ENCODE measurements at regions not wholly inside any gene's neighbourhood (a gene's known extent, or its start where the extent isn't known, plus 50 kb on each side); places are given as distances from the start of the nearest gene placed in this dataset.

- Mint-ChIP-seq H3K27ac (ENCODE audit: unreplicated experiment) (no peak overlapping the region), H3K4me3 (ENCODE audit: low read depth, unreplicated experiment) (no peak overlapping the region), H3K4me1 (ENCODE audit: low read depth, unreplicated experiment) (no peaks in the 10 kb centered on the region), H3K9me3 (ENCODE audit: low read depth, unreplicated experiment) (peaks cover 12% of the 10 kb centered on the region), H3K36me3 (ENCODE audit: insufficient read depth, unreplicated experiment) (no peaks in the 10 kb centered on the region), H3K27me3 (ENCODE audit: unreplicated experiment) (peaks cover 62% of the 10 kb centered on the region)
- CTCF ChIA-PET = no interaction called here
- BruUV-seq (replicated peaks) = no TSS peak
- DNase-seq = no peak
- TF ChIP-seq CTCF (IDR thresholded peaks at IDR 0.05; ENCODE audit: unreplicated experiment) = no peak
- intact Hi-C loops (cut with micrococcal nuclease; ENCODE audit: unreplicated experiment) = no loop called here
These were observed 55.7 kb upstream of the BHLHE23 start for GRCh38 chr20:63062188-63063140.

- H3K9me3 Mint-ChIP-seq (ENCODE audit: low read depth, unreplicated experiment) = peaks cover 12% of the 10 kb centered on the region
- no peak overlapping the region for H3K4me3 Mint-ChIP-seq (ENCODE audit: low read depth, unreplicated experiment)
- DNase-seq = no peak
- TF ChIP-seq CTCF (IDR thresholded peaks at IDR 0.05; ENCODE audit: unreplicated experiment) = no peak
- CTCF ChIA-PET = no interaction called here
- intact Hi-C loops (cut with micrococcal nuclease; ENCODE audit: unreplicated experiment) = no loop called here
- no peak overlapping the region for H3K27ac Mint-ChIP-seq (ENCODE audit: unreplicated experiment)
- no peaks in the 10 kb centered on the region for H3K36me3 Mint-ChIP-seq (ENCODE audit: insufficient read depth, unreplicated experiment)
- peaks cover 55% of the 10 kb centered on the region for H3K27me3 Mint-ChIP-seq (ENCODE audit: unreplicated experiment)
- H3K4me1 Mint-ChIP-seq (ENCODE audit: low read depth, unreplicated experiment) = no peaks in the 10 kb centered on the region
- no TSS peak for BruUV-seq (replicated peaks)
These were observed 55.0 kb upstream of the BHLHE23 start for GRCh38 chr20:63061771-63062100.

GRCh38 chr20:63061051-63061770 lies 54.4 kb upstream of the BHLHE23 start:
- Mint-ChIP-seq H3K27ac (ENCODE audit: unreplicated experiment) (no peak overlapping the region), H3K27me3 (ENCODE audit: unreplicated experiment) (peaks cover 49% of the 10 kb centered on the region), H3K4me1 (ENCODE audit: low read depth, unreplicated experiment) (no peaks in the 10 kb centered on the region), H3K9me3 (ENCODE audit: low read depth, unreplicated experiment) (peaks cover 12% of the 10 kb centered on the region), H3K36me3 (ENCODE audit: insufficient read depth, unreplicated experiment) (no peaks in the 10 kb centered on the region), H3K4me3 (ENCODE audit: low read depth, unreplicated experiment) (no peak overlapping the region)
- DNase-seq = no peak
- intact Hi-C loops (cut with micrococcal nuclease; ENCODE audit: unreplicated experiment) = no loop called here
- no peak for TF ChIP-seq CTCF (IDR thresholded peaks at IDR 0.05; ENCODE audit: unreplicated experiment)
- no TSS peak for BruUV-seq (replicated peaks)
- CTCF ChIA-PET = no interaction called here

GRCh38 chr20:63060057-63060991 lies 53.6 kb upstream of the BHLHE23 start:
- Mint-ChIP-seq H3K27me3 (ENCODE audit: unreplicated experiment) (peaks cover 41% of the 10 kb centered on the region), H3K4me3 (ENCODE audit: low read depth, unreplicated experiment) (no peak overlapping the region), H3K9me3 (ENCODE audit: low read depth, unreplicated experiment) (peaks cover 12% of the 10 kb centered on the region), H3K4me1 (ENCODE audit: low read depth, unreplicated experiment) (no peaks in the 10 kb centered on the region), H3K27ac (ENCODE audit: unreplicated experiment) (no peak overlapping the region), H3K36me3 (ENCODE audit: insufficient read depth, unreplicated experiment) (no peaks in the 10 kb centered on the region)
- no peak for TF ChIP-seq CTCF (IDR thresholded peaks at IDR 0.05; ENCODE audit: unreplicated experiment)
- no peak for DNase-seq
- CTCF ChIA-PET = no interaction called here
- intact Hi-C loops (cut with micrococcal nuclease; ENCODE audit: unreplicated experiment) = no loop called here
- BruUV-seq (replicated peaks) = no TSS peak

Measured in Calu3 (cell line).